ENCODE measurements at regions not wholly inside any gene's neighbourhood (a gene's known extent, or its start where the extent isn't known, plus 50 kb on each side); places are given as distances from the start of the nearest gene placed in this dataset.

DNA sequence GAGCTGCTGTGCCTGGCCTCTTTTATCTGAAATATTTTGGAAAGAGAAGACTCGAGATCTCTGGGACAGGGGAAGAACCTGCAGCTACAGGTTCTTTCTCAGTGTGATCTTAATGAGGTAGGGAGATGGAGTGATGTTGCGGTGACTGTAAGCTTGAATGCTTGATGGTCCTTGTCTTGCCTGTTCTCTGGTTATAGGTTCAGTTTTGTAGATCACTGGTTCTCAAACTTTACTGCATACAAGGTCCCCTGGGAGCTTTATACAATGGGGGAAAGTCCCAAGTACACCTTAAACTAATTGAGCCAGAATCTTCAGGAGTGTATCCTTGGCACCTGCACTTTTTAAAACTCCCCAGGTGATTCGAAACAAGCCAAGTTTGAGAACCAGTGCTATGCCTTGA, 136.7 kb upstream of the CXCR4 start:
- TF ChIP-seq, protein P1, sequence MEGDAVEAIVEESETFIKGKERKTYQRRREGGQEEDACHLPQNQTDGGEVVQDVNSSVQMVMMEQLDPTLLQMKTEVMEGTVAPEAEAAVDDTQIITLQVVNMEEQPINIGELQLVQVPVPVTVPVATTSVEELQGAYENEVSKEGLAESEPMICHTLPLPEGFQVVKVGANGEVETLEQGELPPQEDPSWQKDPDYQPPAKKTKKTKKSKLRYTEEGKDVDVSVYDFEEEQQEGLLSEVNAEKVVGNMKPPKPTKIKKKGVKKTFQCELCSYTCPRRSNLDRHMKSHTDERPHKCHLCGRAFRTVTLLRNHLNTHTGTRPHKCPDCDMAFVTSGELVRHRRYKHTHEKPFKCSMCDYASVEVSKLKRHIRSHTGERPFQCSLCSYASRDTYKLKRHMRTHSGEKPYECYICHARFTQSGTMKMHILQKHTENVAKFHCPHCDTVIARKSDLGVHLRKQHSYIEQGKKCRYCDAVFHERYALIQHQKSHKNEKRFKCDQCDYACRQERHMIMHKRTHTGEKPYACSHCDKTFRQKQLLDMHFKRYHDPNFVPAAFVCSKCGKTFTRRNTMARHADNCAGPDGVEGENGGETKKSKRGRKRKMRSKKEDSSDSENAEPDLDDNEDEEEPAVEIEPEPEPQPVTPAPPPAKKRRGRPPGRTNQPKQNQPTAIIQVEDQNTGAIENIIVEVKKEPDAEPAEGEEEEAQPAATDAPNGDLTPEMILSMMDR (IDR thresholded peaks at IDR 0.05; ENCODE audit: insufficient read depth, low read length), result no peak
- no peak for DNase-seq (ENCODE audit: low read depth)
- no peak overlapping the region for H3K4me3 ChIP-seq (ENCODE audit: low read depth, low read length)

GRCh38 chr2:136253288-136254004, 135.5 kb upstream of the CXCR4 start:
- H3K4me3 ChIP-seq (ENCODE audit: low read depth, low read length), result no peak overlapping the region
- TF ChIP-seq, protein P1 (IDR thresholded peaks at IDR 0.05; ENCODE audit: insufficient read depth, low read length), result no peak
- DNase-seq (ENCODE audit: low read depth), result no peak

DNA sequence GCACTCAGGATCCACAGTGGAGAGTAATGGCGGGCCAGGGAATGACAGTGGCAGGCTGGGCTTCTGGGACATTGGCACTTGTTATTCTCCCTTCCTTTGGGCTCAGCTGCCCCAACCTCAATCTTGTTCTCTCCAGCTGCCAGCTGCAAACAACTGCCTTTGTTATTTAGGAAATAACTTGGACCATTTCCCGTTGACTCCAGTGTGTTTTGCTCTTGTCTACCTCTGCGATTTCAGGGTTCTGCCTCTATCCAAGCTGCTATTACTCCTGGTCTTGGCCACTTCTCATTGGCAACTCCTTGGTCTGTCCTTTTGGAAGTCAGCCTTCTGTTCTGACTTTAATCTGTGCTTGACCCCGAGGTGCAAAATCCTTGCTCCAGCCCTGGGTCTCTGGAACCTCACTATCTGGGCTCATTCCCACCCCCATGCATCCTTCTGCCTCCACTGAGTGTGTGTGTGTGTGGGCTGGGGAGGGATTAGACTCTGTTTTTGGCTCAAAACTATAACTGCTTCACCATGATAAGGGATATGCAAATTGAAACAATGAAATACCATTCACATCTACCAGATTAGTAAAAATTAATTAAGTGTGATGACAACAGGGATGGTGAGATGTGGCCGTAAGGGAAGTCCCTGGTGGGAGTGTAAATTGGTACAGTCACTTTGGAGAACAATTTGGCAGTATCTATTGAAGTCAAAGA, 134.1 kb upstream of the CXCR4 start:
- no peak overlapping the region for H3K4me3 ChIP-seq (ENCODE audit: low read depth, low read length)
- DNase-seq (ENCODE audit: low read depth), result peak; percentile 26
- TF ChIP-seq, protein P1 (IDR thresholded peaks at IDR 0.05; ENCODE audit: insufficient read depth, low read length), result no peak

- TF ChIP-seq, protein P1 (IDR thresholded peaks at IDR 0.05; ENCODE audit: insufficient read depth, low read length), result no peak
- DNase-seq (ENCODE audit: low read depth), result no peak
- H3K4me3 ChIP-seq (ENCODE audit: low read depth, low read length), result no peak overlapping the region
Measured at GRCh38 chr2:136251197-136251884, 133.4 kb upstream of the CXCR4 start.

DNA sequence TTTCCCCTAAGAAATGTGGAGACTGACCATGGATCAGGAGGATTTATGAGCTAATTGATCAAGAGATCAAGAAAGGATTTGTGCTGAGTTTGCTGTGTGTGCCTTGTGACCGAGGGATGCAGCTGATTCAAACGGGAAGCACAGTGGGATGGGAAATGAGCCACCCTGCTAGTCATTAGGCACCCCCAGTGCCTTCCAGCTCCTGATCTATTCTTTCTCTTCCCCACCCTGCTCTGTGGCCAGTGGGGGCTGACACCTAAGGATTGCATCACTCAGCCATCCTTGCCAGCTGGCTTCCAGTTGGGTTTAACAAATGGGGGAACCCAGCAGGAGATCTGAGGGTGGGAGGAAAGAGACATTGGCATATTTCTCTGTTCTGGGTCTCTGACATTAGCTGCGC, 132.2 kb upstream of the CXCR4 start:
- H3K4me3 ChIP-seq (ENCODE audit: low read depth, low read length), result no peak overlapping the region
- no peak for DNase-seq (ENCODE audit: low read depth)
- TF ChIP-seq, protein P1 (IDR thresholded peaks at IDR 0.05; ENCODE audit: insufficient read depth, low read length), result no peak

DNA sequence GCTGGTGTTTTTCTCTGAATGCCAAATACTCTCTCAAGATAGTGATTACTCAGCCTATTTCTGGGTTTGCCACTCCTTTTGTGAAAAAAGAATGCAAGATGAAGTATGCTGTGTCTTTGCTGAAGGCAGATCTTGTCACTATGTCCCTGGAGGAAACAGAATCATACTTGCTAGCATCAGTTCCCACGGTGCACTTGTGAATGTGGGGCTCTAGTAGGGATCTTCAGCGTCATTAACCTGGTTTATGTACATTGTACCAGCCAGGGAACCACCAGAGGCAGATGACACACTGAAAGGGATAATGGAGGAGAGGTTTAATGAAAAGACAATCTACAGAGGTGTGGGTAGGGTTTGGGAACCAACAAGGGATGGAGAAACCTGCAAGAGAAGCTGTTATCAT, 131.0 kb upstream of the CXCR4 start:
- TF ChIP-seq, protein P1 (IDR thresholded peaks at IDR 0.05; ENCODE audit: insufficient read depth, low read length), result no peak
- DNase-seq (ENCODE audit: low read depth), result no peak
- H3K4me3 ChIP-seq (ENCODE audit: low read depth, low read length), result no peak overlapping the region
